ENCODE measurements at regions not wholly inside any gene's neighbourhood (a gene's known extent, or its start where the extent isn't known, plus 50 kb on each side); places are given as distances from the start of the nearest gene placed in this dataset.
"Not testable (repeated sequence)": the region's sequence is repeated elsewhere in the genome, so short reads cannot be mapped to it uniquely, and the experiment has no call there.

- no peak for DNase-seq (ENCODE audit: low read depth)
These were observed 163.5 kb upstream of the SALL3 start for GRCh38 chr18:78816114-78816513.

- DNase-seq (ENCODE audit: low read depth) = no peak
These were observed 162.7 kb upstream of the SALL3 start for GRCh38 chr18:78816916-78817315.

GRCh38 chr18:78818495-78818894, 161.1 kb upstream of the SALL3 start:
- no peak for DNase-seq (ENCODE audit: low read depth)

GRCh38 chr18:78818961-78819360, 160.7 kb upstream of the SALL3 start:
- no peak for DNase-seq (ENCODE audit: low read depth)

- no peak for DNase-seq (ENCODE audit: low read depth)
These were observed 159.3 kb upstream of the SALL3 start for GRCh38 chr18:78820161-78820834.

- no peak for DNase-seq (ENCODE audit: low read depth)
These were observed 158.2 kb upstream of the SALL3 start for GRCh38 chr18:78821396-78821795.

GRCh38 chr18:78822171-78822948, 157.3 kb upstream of the SALL3 start:
- DNase-seq (ENCODE audit: low read depth) = no peak

- DNase-seq (ENCODE audit: low read depth) = no peak
These were observed 156.7 kb upstream of the SALL3 start for GRCh38 chr18:78822949-78823285.

- no peak for DNase-seq (ENCODE audit: low read depth)
These were observed 154.4 kb upstream of the SALL3 start for GRCh38 chr18:78825168-78825567.

- DNase-seq (ENCODE audit: low read depth) = no peak
These were observed 153.0 kb upstream of the SALL3 start for GRCh38 chr18:78826631-78827030.

GRCh38 chr18:78827141-78827540, 152.5 kb upstream of the SALL3 start:
- DNase-seq (ENCODE audit: low read depth) = no peak

GRCh38 chr18:78828131-78828530, 151.5 kb upstream of the SALL3 start:
- DNase-seq (ENCODE audit: low read depth) = no peak

GRCh38 chr18:78829026-78829425, 150.6 kb upstream of the SALL3 start:
- not testable (repeated sequence) for DNase-seq (ENCODE audit: low read depth)

- no peak for DNase-seq (ENCODE audit: low read depth)
These were observed 149.5 kb upstream of the SALL3 start for GRCh38 chr18:78830161-78830560.

- DNase-seq (ENCODE audit: low read depth) = no peak
These were observed 148.8 kb upstream of the SALL3 start for GRCh38 chr18:78830826-78831225.

GRCh38 chr18:78831603-78832002, 148.0 kb upstream of the SALL3 start:
- no peak for DNase-seq (ENCODE audit: low read depth)

GRCh38 chr18:78833833-78834232, 145.8 kb upstream of the SALL3 start:
- DNase-seq (ENCODE audit: low read depth) = no peak

GRCh38 chr18:78836838-78837237, 142.8 kb upstream of the SALL3 start:
- DNase-seq (ENCODE audit: low read depth) = no peak

GRCh38 chr18:78837754-78838153, 141.9 kb upstream of the SALL3 start:
- DNase-seq (ENCODE audit: low read depth) = no peak

GRCh38 chr18:78838183-78838582, 141.4 kb upstream of the SALL3 start:
- no peak for DNase-seq (ENCODE audit: low read depth)

- no peak for DNase-seq (ENCODE audit: low read depth)
These were observed 130.6 kb upstream of the SALL3 start for GRCh38 chr18:78849046-78849445.

GRCh38 chr18:78849458-78849857, 130.2 kb upstream of the SALL3 start:
- no peak for DNase-seq (ENCODE audit: low read depth)

- no peak for DNase-seq (ENCODE audit: low read depth)
These were observed 126.3 kb upstream of the SALL3 start for GRCh38 chr18:78853341-78853740.

GRCh38 chr18:78855188-78855587, 124.4 kb upstream of the SALL3 start:
- no peak for DNase-seq (ENCODE audit: low read depth)
